ENCODE measurements at regions not wholly inside any gene's neighbourhood (a gene's known extent, or its start where the extent isn't known, plus 50 kb on each side); places are given as distances from the start of the nearest gene placed in this dataset.

GRCh38 chr7:131007439-131008330 is 273.7 kb upstream of the KLF14 start:
- peaks cover 61% of the 10 kb centered on the region for H3K79me2 ChIP-seq (ENCODE audit: control insufficient read depth, insufficient read depth, low read length)
- no peak for TF ChIP-seq EZH2 (IDR thresholded peaks at IDR 0.05; ENCODE audit: low read length, missing control alignments)
- TF ChIP-seq CTCF (conservative IDR thresholded peaks at IDR 0.05 in 1 of 2, IDR thresholded peaks at IDR 0.05 in 1 of 2; ENCODE audit: low read depth in 1 of 2, low read length in 2 of 2): peak; percentile 48 to 69
- H3K27me3 ChIP-seq (ENCODE audit: control insufficient read depth, insufficient read depth, low read length): no peaks in the 10 kb centered on the region
- H4K20me1 ChIP-seq (ENCODE audit: control insufficient read depth, extremely low read depth, insufficient read depth, low read length): no peaks in the 10 kb centered on the region
- H3K36me3 ChIP-seq (ENCODE audit: control insufficient read depth, insufficient read depth, low read length): no peaks in the 10 kb centered on the region
- H3K27ac ChIP-seq (ENCODE audit: insufficient read depth, low read length): peak overlapping the region; percentile 63
- H2AFZ ChIP-seq (ENCODE audit: low read length): no peak overlapping the region
- peaks cover 36% of the 10 kb centered on the region for H3K4me1 ChIP-seq (ENCODE audit: control insufficient read depth, extremely low read depth, insufficient read depth, low read length)
- DNase-seq (ENCODE audit: low read depth in 2 of 2): peak; percentile 73 to 80
- H3K9me3 ChIP-seq (ENCODE audit: control insufficient read depth, insufficient read depth, low read depth, low read length): no peaks in the 10 kb centered on the region
- H3K4me2 ChIP-seq (ENCODE audit: extremely low read depth, insufficient read depth, low read length): peak overlapping the region; percentile 70
- H3K9ac ChIP-seq (ENCODE audit: insufficient read depth, low read length): peak overlapping the region; percentile 6
- no peak overlapping the region for H3K4me3 ChIP-seq (replicated peaks in 1 of 4; ENCODE audit: control extremely low read depth in 1 of 4, insufficient read depth in 1 of 4, low read depth in 3 of 4, low read length in 4 of 4)

GRCh38 chr7:131008840-131009711 is 275.1 kb upstream of the KLF14 start:
- H2AFZ ChIP-seq (ENCODE audit: low read length): no peak overlapping the region
- peak overlapping the region; percentile 63 for H3K27ac ChIP-seq (ENCODE audit: insufficient read depth, low read length)
- DNase-seq (ENCODE audit: low read depth in 2 of 2): peak; percentile 57 to 71
- no peak overlapping the region for H3K9ac ChIP-seq (ENCODE audit: insufficient read depth, low read length)
- H3K4me1 ChIP-seq (ENCODE audit: control insufficient read depth, extremely low read depth, insufficient read depth, low read length): peaks cover 41% of the 10 kb centered on the region
- no peaks in the 10 kb centered on the region for H3K9me3 ChIP-seq (ENCODE audit: control insufficient read depth, insufficient read depth, low read depth, low read length)
- H3K36me3 ChIP-seq (ENCODE audit: control insufficient read depth, insufficient read depth, low read length): no peaks in the 10 kb centered on the region
- H3K27me3 ChIP-seq (ENCODE audit: control insufficient read depth, insufficient read depth, low read length): no peaks in the 10 kb centered on the region
- TF ChIP-seq CTCF (conservative IDR thresholded peaks at IDR 0.05 in 1 of 2, IDR thresholded peaks at IDR 0.05 in 1 of 2; ENCODE audit: low read depth in 1 of 2, low read length in 2 of 2): no peak
- TF ChIP-seq EZH2 (IDR thresholded peaks at IDR 0.05; ENCODE audit: low read length, missing control alignments): no peak
- H3K4me2 ChIP-seq (ENCODE audit: extremely low read depth, insufficient read depth, low read length): peak overlapping the region; percentile 70
- peaks cover 69% of the 10 kb centered on the region for H3K79me2 ChIP-seq (ENCODE audit: control insufficient read depth, insufficient read depth, low read length)
- H4K20me1 ChIP-seq (ENCODE audit: control insufficient read depth, extremely low read depth, insufficient read depth, low read length): no peaks in the 10 kb centered on the region
- H3K4me3 ChIP-seq (replicated peaks in 1 of 4; ENCODE audit: control extremely low read depth in 1 of 4, insufficient read depth in 1 of 4, low read depth in 3 of 4, low read length in 4 of 4): no peak overlapping the region
